ENCODE measurements at regions not wholly inside any gene's neighbourhood (a gene's known extent, or its start where the extent isn't known, plus 50 kb on each side); places are given as distances from the start of the nearest gene placed in this dataset.

GRCh38 chr16:73212431-73212830 lies 164.5 kb upstream of the ZFHX3 start:
- DNase-seq (ENCODE audit: extremely low read depth in 1 of 2, low read depth in 1 of 2): no peak

GRCh38 chr16:73210686-73211085 lies 162.8 kb upstream of the ZFHX3 start:
- DNase-seq (ENCODE audit: extremely low read depth in 1 of 2, low read depth in 1 of 2): no peak

- no peak for DNase-seq (ENCODE audit: extremely low read depth in 1 of 2, low read depth in 1 of 2)
These were observed 162.2 kb upstream of the ZFHX3 start for GRCh38 chr16:73210084-73210483.

- DNase-seq (ENCODE audit: extremely low read depth in 1 of 2, low read depth in 1 of 2): no peak
These were observed 161.3 kb upstream of the ZFHX3 start for GRCh38 chr16:73209190-73209589.

GRCh38 chr16:73206151-73206707 lies 158.3 kb upstream of the ZFHX3 start:
- no peak for DNase-seq (ENCODE audit: extremely low read depth in 1 of 2, low read depth in 1 of 2)

GRCh38 chr16:73205153-73205886 lies 157.4 kb upstream of the ZFHX3 start:
- DNase-seq (ENCODE audit: extremely low read depth in 1 of 2, low read depth in 1 of 2): no peak

- DNase-seq (ENCODE audit: extremely low read depth in 1 of 2, low read depth in 1 of 2): no peak
These were observed 156.6 kb upstream of the ZFHX3 start for GRCh38 chr16:73204359-73205152.

- no peak for DNase-seq (ENCODE audit: extremely low read depth in 1 of 2, low read depth in 1 of 2)
These were observed 154.3 kb upstream of the ZFHX3 start for GRCh38 chr16:73202161-73202729.

- DNase-seq (ENCODE audit: extremely low read depth in 1 of 2, low read depth in 1 of 2): no peak
These were observed 151.3 kb upstream of the ZFHX3 start for GRCh38 chr16:73199214-73199613.

- DNase-seq (ENCODE audit: extremely low read depth in 1 of 2, low read depth in 1 of 2): no peak
These were observed 150.6 kb upstream of the ZFHX3 start for GRCh38 chr16:73198481-73198880.

GRCh38 chr16:73197598-73197997 lies 149.7 kb upstream of the ZFHX3 start:
- DNase-seq (ENCODE audit: extremely low read depth in 1 of 2, low read depth in 1 of 2): no peak

- DNase-seq (ENCODE audit: extremely low read depth in 1 of 2, low read depth in 1 of 2): no peak
These were observed 148.7 kb upstream of the ZFHX3 start for GRCh38 chr16:73196670-73197069.

GRCh38 chr16:73193464-73193863 lies 145.5 kb upstream of the ZFHX3 start:
- DNase-seq (ENCODE audit: extremely low read depth in 1 of 2, low read depth in 1 of 2): no peak

GRCh38 chr16:73192232-73192894 lies 144.4 kb upstream of the ZFHX3 start:
- no peak for DNase-seq (ENCODE audit: extremely low read depth in 1 of 2, low read depth in 1 of 2)

- no peak for DNase-seq (ENCODE audit: extremely low read depth in 1 of 2, low read depth in 1 of 2)
These were observed 143.7 kb upstream of the ZFHX3 start for GRCh38 chr16:73191660-73192046.

- DNase-seq (ENCODE audit: extremely low read depth in 1 of 2, low read depth in 1 of 2): no peak
These were observed 143.0 kb upstream of the ZFHX3 start for GRCh38 chr16:73190688-73191659.

- DNase-seq (ENCODE audit: extremely low read depth in 1 of 2, low read depth in 1 of 2): no peak
These were observed 142.3 kb upstream of the ZFHX3 start for GRCh38 chr16:73190256-73190655.

- DNase-seq (ENCODE audit: extremely low read depth in 1 of 2, low read depth in 1 of 2): no peak
These were observed 141.2 kb upstream of the ZFHX3 start for GRCh38 chr16:73189136-73189535.

- DNase-seq (ENCODE audit: extremely low read depth in 1 of 2, low read depth in 1 of 2): no peak
These were observed 139.0 kb upstream of the ZFHX3 start for GRCh38 chr16:73186752-73187601.
